Non-pigmented ciliary epithelial cell (primary cell): ENCODE measurements at regions not wholly inside any gene's neighbourhood (a gene's known extent, or its start where the extent isn't known, plus 50 kb on each side); places are given as distances from the start of the nearest gene placed in this dataset.

Experiments
- DNase-seq: peaks from one replicate; pipeline ENCODE4 v3.0.0-alpha.2; 2010; ENCODE audit warnings: low read depth

GRCh38 chr1:98201666-98202081, 280.8 kb upstream of the DPYD start:
- peak; percentile 65 for DNase-seq

DNA sequence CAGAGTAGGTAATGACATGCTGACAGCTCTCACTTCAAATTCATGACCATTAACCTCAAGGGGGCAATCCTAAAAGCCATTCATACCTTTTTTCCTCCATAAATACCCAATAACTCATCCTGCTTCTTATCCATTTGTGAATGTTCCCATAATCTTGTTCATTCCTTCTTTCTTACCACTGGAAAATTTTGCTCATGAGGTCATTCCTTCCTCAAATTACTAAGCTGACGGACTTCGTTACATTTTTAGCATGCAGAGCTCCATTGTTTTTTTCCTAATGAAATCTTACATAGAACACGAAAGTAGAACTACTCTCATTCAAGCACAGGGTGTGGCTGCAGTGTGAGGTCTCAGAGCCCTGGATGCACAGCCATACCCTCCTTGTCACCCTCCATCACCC, 276.5 kb upstream of the DPYD start:
- no peak for DNase-seq

- DNase-seq: no peak
Measured at GRCh38 chr1:98196012-98196411, 275.2 kb upstream of the DPYD start.

GRCh38 chr1:98188774-98189173, 267.9 kb upstream of the DPYD start:
- no peak for DNase-seq

GRCh38 chr1:98184856-98185255, 264.0 kb upstream of the DPYD start:
- no peak for DNase-seq

DNA sequence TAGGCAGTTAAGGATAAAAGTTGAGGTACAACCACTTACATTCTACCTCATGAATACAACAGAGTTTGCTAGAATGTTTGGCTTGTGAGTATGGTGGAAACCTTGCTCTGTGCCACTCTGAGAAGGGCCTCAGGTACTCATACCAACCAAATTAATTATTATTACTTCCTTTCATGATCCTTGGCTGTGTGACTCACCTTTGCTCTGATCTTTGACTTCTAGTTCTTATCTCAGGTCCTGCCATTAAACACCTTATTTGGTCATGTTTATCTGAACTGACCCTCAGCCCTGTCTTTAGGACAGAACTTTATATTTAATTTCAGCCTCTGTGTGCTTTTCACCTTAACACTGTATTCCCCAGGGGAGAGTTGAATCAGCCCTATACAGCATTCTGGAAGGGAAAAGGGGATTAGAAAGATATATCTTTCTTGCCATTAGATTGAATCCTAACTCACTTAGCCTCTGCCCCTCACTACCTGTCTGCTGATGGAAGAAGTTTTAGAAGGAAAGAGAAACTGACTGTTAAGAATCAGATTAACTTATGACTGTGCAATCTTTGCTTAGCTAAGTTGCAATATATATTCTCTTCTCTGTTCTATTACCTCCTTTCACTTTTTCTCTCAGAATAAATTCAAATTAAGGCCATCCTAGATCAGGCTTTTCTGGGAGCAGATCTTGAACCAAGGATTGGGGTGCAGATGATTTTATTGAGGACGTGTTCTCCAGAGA, 260.4 kb upstream of the DPYD start:
- no peak for DNase-seq

- DNase-seq: no peak
Measured at GRCh38 chr1:98179151-98179773, 258.4 kb upstream of the DPYD start.

DNA sequence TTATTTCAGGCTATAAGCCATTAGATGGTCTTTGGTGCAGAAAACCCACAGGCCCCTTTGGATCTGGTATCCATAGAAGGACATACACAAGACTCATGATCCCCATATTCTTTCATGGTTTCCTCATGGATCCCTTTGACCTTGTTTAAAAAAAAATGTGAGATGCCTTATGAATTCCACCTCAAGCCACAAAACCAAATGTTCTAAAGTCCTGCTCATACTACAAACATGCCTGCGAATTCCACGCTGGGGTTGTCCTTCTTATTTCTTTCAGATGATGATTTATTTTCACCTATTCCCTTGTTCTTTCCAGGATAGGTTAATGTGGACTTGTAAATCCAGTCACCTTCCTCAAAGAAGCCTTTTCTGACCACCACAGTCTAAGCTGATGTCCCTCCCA, 256.9 kb upstream of the DPYD start:
- DNase-seq: peak; percentile 44

- no peak for DNase-seq
Measured at GRCh38 chr1:98176936-98177335, 256.1 kb upstream of the DPYD start.

- DNase-seq: no peak
Measured at GRCh38 chr1:98176414-98176813, 255.6 kb upstream of the DPYD start.

DNA sequence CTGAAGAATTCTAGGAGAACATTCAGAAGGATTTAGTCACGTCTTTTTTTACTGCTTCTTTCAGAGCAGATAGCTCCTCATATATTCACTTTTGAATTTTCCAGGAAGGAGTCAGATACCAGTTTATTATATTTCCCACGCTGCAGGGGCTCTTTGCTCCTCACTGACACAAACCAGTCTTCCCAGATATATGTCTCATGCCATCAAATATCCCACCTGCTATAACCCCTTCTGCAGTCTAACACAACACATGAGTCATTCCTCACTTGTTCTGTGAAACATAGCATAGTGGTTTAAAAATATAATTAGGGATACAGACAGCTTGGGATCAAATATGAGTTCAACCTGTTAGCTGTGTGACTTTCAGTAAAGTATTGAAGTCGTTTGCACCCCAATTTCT, 251.7 kb upstream of the DPYD start:
- no peak for DNase-seq

- no peak for DNase-seq
Measured at GRCh38 chr1:98172022-98172421, 251.2 kb upstream of the DPYD start.

GRCh38 chr1:98164509-98164908, 243.7 kb upstream of the DPYD start:
- no peak for DNase-seq

- DNase-seq: no peak
Measured at GRCh38 chr1:98157524-98158313, 236.9 kb upstream of the DPYD start.

- no peak for DNase-seq
Measured at GRCh38 chr1:98147280-98147679, 226.4 kb upstream of the DPYD start.

GRCh38 chr1:98145655-98146054, 224.8 kb upstream of the DPYD start:
- DNase-seq: no peak

DNA sequence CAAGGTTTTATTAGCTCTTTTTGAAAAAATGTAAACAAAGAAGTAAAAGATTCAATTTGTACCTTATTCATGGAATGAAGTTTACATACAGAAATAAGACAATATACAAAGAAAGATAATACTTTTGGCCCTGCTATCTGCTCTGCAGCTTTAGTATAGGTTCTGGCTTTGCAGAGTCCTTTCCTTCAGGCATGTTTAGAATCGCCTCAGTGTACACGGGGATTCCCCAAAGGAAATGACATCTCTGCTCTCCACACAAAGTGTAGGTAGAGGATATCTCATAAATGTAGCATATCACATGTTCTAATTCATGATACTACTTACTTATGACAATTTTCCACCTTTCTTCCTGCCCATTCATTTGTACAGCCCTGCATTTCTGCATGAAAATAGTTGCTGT, 222.6 kb upstream of the DPYD start:
- DNase-seq: no peak

GRCh38 chr1:98133131-98133530, 212.3 kb upstream of the DPYD start:
- DNase-seq: no peak

DNA sequence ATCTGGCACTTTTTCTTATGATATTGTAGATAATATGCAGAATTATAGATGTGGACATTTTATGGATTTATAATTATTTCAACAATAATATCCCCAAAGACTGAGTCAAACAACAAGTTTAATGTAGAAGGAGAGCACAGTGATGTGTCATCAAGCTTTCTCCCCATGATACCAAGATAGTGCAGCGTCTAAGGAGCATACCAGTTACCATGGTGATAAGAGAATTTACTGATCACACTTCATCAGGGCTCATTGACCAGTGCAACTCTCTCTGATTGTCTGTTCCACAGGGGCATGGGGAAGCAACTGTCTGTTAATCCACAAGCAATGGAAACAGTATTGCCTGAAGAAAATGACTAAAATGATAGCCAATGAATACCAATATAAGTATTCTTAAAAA, 209.6 kb upstream of the DPYD start:
- no peak for DNase-seq

GRCh38 chr1:98129491-98129890, 208.7 kb upstream of the DPYD start:
- no peak for DNase-seq

DNA sequence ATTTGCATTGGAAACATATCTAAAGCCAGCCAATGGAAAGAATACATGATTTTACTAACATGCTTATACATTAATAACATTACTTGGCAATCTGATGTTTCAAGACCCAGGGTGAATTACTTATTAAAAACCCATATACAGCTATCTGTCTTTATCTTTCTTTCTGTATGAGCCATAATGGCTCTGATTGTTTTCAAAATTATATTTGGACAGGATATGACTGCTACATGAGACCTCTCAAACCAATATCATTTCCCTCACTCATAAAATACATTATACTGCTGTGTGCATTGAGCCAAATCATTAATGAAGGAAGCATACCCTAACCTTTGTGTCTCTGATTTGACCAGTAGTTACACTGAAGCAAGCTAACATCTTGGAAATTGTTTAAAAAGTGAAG, 205.9 kb upstream of the DPYD start:
- DNase-seq: no peak

- no peak for DNase-seq
Measured at GRCh38 chr1:98121646-98122045, 200.8 kb upstream of the DPYD start.

GRCh38 chr1:98119796-98120195, 199.0 kb upstream of the DPYD start:
- DNase-seq: no peak
